GM12875 (cell line): ENCODE measurements at regions not wholly inside any gene's neighbourhood (a gene's known extent, or its start where the extent isn't known, plus 50 kb on each side); places are given as distances from the start of the nearest gene placed in this dataset.

ENCODE experiments used
- H3K4me3 ChIP-seq: one replicate; pipeline ENCODE4 v1.5.1; 2011; ENCODE audit warnings: low read depth, low read length, control low read depth
- TF ChIP-seq, protein P1 (sequence below): IDR thresholded peaks from 2 replicates; pipeline ENCODE4 v1.5.1; 2011; ENCODE audit warnings: low read depth, mild to moderate bottlenecking, control low read depth, inconsistent platforms, low read length, moderate library complexity, borderline replicate concordance; ENCODE audit not compliant: insufficient read depth

DNA sequence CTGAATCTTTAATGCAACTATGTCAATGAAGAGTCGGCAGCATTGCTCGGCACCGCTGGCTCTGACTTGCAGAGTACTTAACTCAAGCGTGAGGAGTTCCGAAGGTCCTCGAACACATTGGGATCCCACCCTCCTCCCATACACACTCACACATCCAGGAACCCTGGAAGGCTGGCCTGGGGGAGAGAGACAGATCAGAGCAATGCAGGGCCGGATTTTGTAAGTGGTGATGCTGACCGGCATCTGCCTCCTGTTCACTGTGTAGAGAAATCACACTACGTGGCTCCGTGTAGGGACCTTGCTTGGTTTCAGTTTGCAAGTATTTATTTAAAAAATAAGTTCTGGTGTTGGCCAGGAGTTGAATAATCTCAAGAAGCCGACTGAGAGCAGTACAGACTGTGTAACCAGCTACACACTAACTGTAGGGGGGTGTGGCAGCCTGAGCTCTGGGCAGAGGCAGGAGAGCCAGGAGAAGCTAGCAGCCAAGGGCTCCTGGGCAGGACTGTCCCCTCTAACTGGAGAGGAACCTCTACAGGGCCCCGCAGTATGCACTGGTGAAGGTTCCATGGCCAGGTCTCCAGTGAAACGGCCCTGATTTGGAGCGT is 190.2 kb upstream of the TNRC6C start:
- H3K4me3 ChIP-seq: no peak overlapping the region
- TF ChIP-seq, protein P1, sequence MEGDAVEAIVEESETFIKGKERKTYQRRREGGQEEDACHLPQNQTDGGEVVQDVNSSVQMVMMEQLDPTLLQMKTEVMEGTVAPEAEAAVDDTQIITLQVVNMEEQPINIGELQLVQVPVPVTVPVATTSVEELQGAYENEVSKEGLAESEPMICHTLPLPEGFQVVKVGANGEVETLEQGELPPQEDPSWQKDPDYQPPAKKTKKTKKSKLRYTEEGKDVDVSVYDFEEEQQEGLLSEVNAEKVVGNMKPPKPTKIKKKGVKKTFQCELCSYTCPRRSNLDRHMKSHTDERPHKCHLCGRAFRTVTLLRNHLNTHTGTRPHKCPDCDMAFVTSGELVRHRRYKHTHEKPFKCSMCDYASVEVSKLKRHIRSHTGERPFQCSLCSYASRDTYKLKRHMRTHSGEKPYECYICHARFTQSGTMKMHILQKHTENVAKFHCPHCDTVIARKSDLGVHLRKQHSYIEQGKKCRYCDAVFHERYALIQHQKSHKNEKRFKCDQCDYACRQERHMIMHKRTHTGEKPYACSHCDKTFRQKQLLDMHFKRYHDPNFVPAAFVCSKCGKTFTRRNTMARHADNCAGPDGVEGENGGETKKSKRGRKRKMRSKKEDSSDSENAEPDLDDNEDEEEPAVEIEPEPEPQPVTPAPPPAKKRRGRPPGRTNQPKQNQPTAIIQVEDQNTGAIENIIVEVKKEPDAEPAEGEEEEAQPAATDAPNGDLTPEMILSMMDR: no peak

DNA sequence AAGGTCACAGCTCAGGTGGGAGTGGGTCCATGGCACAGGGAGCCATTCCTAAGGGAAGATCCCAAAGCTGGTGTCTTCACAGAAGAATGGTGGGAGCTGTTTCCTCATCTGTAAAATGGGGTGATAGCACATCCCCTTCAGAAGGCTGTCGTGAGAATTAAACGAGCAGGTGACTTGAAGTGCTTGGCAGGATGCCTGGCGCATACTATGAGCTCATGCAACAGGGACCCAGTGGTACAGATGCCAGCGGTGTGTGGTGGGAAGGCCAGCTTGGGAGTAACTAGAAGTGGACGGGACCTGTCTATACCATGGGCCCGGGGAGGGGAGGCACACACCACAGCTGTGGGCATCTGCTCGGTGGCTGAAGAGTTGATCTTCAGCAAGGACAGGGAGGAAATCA is 189.3 kb upstream of the TNRC6C start:
- TF ChIP-seq, protein P1: no peak
- no peak overlapping the region for H3K4me3 ChIP-seq

DNA sequence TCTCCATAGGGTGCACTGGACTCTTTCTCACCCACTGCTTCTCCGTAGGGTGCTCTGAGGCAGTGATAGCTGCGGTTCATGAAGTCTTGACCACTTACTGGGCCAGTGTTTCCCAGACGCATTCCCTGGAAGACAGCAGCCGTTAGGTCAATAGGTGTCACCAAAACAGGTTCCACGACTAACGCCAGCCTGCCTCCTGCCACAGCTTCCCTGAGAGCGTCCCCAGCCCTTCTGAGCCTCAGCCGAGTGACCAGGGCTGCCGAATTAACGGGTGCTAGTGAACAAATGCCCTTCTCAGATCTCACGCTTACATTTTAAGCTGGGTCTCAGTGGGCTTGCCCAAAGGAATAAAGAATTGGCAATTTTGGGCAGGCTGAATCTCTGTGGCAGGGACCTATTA is 188.7 kb upstream of the TNRC6C start:
- TF ChIP-seq, protein P1: no peak
- no peak overlapping the region for H3K4me3 ChIP-seq

DNA sequence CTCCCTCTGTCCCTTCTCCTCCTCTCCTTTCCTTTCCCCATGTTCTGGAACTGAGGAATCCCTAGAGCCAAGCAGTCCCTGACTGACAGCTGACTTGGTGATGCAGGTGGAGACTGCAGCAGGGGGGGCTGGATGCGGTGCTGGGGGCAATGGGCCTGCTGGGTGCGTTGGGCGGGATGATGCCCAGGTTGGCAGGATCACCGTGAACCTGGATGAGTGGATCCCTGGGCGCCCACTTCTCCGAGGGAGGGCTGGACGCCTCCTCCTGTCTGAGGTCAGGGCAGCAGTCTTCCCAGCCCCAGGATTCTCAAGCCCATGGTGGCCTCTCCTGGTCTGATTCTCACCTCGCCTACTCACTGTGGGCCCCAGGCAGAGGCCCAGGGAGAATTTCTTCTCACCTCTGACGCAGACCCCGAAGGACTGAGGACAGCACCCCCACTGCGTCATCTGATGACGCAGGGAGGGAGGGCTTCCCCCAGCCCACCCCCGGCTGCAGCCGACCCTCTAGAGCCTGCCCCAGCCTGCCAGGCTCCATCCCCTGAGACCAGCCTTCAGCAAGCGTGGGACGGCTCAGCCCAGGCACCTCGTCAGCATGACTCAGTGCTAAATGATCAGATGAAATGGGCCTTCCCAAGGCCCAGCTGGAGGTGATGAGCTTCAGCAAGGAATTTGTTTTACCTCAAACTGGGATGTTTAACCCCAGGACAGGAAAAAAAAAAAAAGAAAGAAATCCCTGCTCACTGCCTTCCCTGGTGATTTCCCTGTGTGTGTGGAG is 188.0 kb upstream of the TNRC6C start:
- TF ChIP-seq, protein P1: no peak
- no peak overlapping the region for H3K4me3 ChIP-seq

DNA sequence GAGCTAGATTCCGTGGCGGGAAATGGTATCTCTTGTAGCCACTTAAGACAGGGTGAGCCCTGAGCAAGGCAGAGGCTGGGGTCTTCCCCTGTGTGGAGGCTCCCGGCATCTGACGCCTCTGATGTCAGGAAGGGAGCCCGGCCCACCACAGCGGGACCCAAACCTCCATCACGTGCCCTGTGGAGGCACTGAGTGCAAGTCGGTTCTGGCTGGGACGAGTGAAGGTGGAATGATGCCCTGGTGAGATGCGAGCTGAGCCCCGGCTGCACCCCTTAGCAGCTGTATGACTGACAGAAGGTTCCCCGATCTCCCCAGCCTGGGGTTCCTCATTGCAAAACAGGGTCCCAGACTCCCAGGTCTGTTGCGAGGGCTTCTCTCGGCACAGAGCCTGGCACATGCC is 187.4 kb upstream of the TNRC6C start:
- H3K4me3 ChIP-seq: no peak overlapping the region
- TF ChIP-seq, protein P1: no peak

DNA sequence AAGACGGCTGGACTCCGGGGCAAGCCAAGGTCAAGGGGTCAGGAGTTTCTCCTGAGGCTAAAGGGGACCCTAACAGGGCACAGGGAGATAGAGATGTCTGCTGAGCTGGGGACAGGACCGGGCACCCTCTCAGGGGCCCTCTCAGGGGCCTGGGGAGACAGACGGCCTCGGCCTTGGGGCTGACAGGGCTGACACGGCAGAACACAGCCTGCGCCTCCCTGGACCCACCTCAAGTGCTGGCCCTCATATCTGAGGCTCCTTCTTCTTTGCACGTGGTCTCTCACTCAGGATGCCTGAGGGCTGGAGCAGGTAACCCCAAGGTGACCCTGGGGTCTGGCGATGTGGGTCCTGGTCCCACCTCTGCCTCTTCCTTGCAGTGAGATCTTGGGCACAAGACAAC is 186.9 kb upstream of the TNRC6C start:
- H3K4me3 ChIP-seq: no peak overlapping the region
- TF ChIP-seq, protein P1: no peak

DNA sequence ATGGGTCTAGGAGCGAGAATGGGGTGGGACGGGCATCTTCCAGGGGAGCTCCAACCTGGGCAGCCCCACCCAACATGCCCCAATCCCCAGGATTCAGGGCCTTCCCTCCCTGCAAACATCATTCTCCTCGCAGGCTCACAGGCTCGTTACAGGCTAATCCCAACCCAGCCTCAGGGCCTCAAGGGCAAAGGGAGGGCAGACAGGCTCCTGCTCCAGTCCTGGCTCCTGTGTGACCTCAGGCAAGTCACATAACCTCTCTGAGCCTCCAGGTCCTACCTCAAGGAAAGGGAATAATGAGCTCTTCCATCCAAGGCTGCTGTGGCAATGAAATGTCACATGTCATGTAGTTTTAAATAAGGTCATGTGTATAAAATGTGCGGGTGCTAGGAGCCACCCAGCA is 186.5 kb upstream of the TNRC6C start:
- H3K4me3 ChIP-seq: no peak overlapping the region
- TF ChIP-seq, protein P1: no peak
